GM18858 (cell line): ENCODE measurements at regions not wholly inside any gene's neighbourhood (a gene's known extent, or its start where the extent isn't known, plus 50 kb on each side); places are given as distances from the start of the nearest gene placed in this dataset.
"Not testable (repeated sequence)": the region's sequence is repeated elsewhere in the genome, so short reads cannot be mapped to it uniquely, and the experiment has no call there.

ENCODE experiments used
- ATAC-seq: cut with Tn5 transposase; IDR thresholded peaks from one replicate; pipeline ENCODE4 v1.9.1; 2021; ENCODE audit not compliant: unreplicated experiment

GRCh38 chr2:226299771-226300170 lies 499.8 kb downstream of the IRS1 start:
- ATAC-seq, result no peak

GRCh38 chr2:226295681-226296080 lies 503.9 kb downstream of the IRS1 start:
- no peak for ATAC-seq

GRCh38 chr2:226295123-226295522 lies 504.5 kb downstream of the IRS1 start:
- no peak for ATAC-seq

- not testable (repeated sequence) for ATAC-seq
Measured at GRCh38 chr2:226291281-226291680, 508.3 kb downstream of the IRS1 start.

GRCh38 chr2:226286916-226287315 lies 512.7 kb downstream of the IRS1 start:
- no peak for ATAC-seq

GRCh38 chr2:226283796-226284195 lies 515.8 kb downstream of the IRS1 start:
- no peak for ATAC-seq

GRCh38 chr2:226282151-226282550 lies 517.5 kb downstream of the IRS1 start:
- ATAC-seq, result no peak

- not testable (repeated sequence) for ATAC-seq
Measured at GRCh38 chr2:226280136-226280535, 519.5 kb downstream of the IRS1 start.

GRCh38 chr2:226275215-226275614 lies 524.4 kb downstream of the IRS1 start:
- ATAC-seq, result no peak

- ATAC-seq, result no peak
Measured at GRCh38 chr2:226274143-226274542, 525.5 kb downstream of the IRS1 start.

GRCh38 chr2:226273440-226273839 lies 526.2 kb downstream of the IRS1 start:
- no peak for ATAC-seq

- no peak for ATAC-seq
Measured at GRCh38 chr2:226272435-226272834, 527.2 kb downstream of the IRS1 start.

GRCh38 chr2:226270285-226271058 lies 529.1 kb downstream of the IRS1 start:
- ATAC-seq, result no peak

- ATAC-seq, result no peak
Measured at GRCh38 chr2:226267516-226268289, 531.9 kb downstream of the IRS1 start.

GRCh38 chr2:226256709-226257376 lies 542.8 kb downstream of the IRS1 start:
- ATAC-seq, result no peak

- ATAC-seq, result no peak
Measured at GRCh38 chr2:226256237-226256636, 543.4 kb downstream of the IRS1 start.

GRCh38 chr2:226251661-226252060 lies 548.0 kb downstream of the IRS1 start:
- ATAC-seq, result no peak

- ATAC-seq, result no peak
Measured at GRCh38 chr2:226247289-226248275, 552.0 kb downstream of the IRS1 start.

- ATAC-seq, result no peak
Measured at GRCh38 chr2:226234187-226234586, 565.4 kb downstream of the IRS1 start.

GRCh38 chr2:226233388-226233787 lies 566.2 kb downstream of the IRS1 start:
- no peak for ATAC-seq

GRCh38 chr2:226228080-226228479 lies 571.5 kb downstream of the IRS1 start:
- ATAC-seq, result no peak
